ENCODE measurements at regions not wholly inside any gene's neighbourhood (a gene's known extent, or its start where the extent isn't known, plus 50 kb on each side); places are given as distances from the start of the nearest gene placed in this dataset.
"Not testable (repeated sequence)": the region's sequence is repeated elsewhere in the genome, so short reads cannot be mapped to it uniquely, and the experiment has no call there.

GRCh38 chr9:99634186-99634585 lies 187.5 kb upstream of the NR4A3 start:
- peak; percentile 13 for DNase-seq

DNA sequence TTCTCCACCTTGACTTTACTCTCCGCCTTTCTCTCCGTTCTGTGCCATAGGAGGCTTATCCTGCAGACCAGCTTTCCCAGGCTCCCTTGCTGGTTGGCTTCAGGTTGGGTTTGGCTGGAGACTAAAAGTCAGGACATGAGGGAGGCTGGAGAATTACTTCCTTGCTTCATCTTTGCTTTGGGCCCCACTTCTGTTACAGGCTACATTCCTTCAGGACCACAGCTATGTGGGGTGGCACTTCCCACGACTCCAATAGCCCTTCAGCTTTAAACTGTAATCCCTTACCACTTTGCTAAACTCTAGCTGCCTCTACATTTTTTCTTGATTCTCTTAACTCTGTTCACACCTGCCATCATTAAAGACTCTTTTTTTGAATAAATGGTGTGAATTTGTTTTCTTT lies 186.7 kb upstream of the NR4A3 start:
- peak; percentile 54 for DNase-seq

- DNase-seq = no peak
Observed at GRCh38 chr9:99637641-99638040, 184.0 kb upstream of the NR4A3 start.

DNA sequence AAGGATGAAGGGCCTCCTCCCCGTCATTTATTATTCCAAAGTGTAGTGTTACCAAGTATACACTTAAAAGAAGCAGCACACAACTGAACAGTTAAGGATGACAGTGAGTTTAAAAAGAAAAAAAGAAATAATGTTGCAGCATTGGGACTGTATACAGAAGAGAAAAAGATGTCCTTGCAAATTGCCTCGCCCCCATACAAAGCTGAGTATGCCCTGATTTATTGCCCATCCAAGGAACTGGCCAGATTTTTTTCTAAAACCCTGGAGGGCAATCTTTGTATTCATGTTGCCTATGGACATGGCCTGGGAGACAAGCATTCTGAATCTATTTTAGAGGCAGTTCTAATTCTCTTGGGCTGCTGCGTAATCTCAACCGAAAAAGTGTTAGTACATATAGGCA lies 182.7 kb upstream of the NR4A3 start:
- no peak for DNase-seq

DNA sequence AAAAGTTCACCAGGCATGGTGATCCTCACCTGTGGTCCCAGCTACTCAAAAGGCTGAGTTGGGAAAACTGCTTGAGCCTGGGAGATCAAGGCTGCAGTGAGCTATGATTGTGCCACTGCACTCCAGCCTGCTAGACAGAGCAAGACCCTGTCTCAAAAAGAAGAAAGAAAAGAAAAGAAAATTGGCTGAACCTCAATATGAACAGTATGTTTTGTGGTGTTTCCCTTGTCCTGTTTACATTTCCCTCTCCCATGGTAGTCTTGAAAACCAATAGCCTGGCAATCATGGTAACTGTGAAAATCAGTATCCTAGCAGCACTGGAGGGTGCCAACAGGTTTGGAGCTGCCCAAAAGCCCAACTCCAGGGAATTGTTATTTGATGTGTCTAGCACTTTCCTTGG lies 174.1 kb upstream of the NR4A3 start:
- DNase-seq = no peak

GRCh38 chr9:99650187-99650874 lies 171.4 kb upstream of the NR4A3 start:
- no peak for DNase-seq

- DNase-seq = no peak
Observed at GRCh38 chr9:99660191-99660636, 161.5 kb upstream of the NR4A3 start.

DNA sequence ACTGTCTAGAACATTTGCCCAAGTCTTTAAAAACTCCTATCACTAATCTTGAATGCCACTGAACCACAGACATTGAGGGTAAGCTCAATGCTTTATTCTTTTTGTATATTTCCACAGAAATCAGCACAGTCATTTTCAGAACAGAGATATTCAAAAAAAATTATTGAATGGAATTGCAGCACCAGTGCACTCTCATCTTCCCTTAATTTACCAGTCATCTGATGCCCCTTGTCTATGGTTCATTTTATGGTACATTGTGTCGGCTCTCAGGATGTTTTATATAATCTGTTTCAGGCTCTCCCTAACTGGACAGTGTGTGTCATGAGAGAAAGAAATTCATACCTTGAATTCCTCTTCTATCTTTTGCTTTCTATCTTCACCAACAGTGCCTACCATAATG lies 158.4 kb upstream of the NR4A3 start:
- DNase-seq = no peak

DNA sequence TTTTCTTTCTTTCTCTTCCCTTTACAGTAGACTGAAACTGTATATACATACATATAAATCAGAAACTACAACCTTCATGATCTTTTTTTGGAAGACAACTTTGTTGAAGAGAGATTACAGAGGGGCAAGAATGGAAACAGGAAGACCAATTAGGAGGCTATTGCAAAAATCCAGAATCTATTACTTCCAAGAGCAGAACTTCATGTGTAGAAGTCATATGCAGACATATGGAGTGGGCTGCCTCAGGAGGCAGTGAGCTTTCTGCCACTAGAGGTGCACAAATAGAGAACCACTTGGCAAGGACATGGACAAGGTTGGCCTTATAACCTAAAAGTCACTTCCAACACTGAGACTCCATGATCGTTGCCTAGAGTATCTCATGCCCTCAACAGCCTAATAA lies 157.8 kb upstream of the NR4A3 start:
- no peak for DNase-seq

DNA sequence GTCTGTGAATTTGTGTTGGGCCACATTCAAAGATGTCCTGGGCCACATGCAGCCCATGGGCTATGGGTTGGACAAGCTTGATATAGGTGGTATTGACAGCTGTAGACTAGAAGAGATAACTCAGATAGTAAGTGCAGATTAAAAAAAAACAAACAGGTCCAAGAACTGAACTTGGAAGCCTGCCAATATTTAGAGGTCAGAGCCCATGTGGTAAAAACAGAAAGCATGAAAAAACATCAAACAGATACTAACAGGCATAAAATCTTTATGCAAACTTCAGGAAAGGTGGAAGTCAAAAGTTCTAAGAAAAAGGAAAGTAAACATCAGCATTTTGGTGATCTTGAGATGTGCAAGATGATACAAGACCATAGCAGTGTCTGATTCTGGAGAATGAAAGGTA lies 155.1 kb upstream of the NR4A3 start:
- no peak for DNase-seq

DNA sequence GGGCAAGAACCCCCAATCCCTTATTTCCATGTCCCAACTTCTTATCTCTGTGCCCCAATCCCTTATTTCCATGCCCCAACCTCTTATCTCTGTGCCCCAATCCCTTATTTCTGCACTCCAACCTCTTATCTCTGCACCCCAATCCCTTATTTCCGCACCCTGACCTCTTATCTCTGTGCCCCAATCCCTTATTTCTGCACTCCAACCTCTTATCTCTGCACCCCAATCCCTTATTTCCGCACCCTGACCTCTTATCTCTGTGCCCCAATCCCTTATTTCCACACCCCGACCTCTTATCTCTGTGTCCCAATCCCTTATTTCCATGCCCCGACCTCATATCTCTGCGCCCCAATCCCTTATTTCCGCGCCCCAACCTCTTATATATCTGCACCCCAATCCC lies 150.8 kb upstream of the NR4A3 start:
- not testable (repeated sequence) for DNase-seq

- DNase-seq = peak; percentile 73
Observed at GRCh38 chr9:99677281-99677680, 144.4 kb upstream of the NR4A3 start.

DNA sequence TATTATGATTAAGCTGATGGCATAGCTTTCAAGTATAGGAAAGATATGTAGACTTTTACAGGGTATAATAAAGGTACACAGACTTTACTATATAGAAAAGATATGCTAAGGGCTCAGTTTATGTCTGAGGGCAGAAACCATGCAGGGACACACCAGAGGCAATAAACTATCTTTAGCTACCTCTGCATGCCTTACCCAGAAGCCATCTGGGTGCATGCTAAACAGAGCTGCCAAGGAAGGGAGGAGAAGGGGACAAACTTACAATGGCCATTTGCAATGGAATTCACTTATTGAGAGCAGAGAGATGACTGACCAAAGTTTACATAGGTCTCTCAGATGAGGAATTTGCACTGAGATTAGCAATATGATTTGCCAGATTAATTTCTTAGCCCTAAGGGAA lies 143.1 kb upstream of the NR4A3 start:
- no peak for DNase-seq

GRCh38 chr9:99680191-99680590 lies 141.5 kb upstream of the NR4A3 start:
- peak; percentile 81 for DNase-seq

- no peak for DNase-seq
Observed at GRCh38 chr9:99681113-99681512, 140.6 kb upstream of the NR4A3 start.

- DNase-seq = no peak
Observed at GRCh38 chr9:99682378-99682777, 139.3 kb upstream of the NR4A3 start.

DNA sequence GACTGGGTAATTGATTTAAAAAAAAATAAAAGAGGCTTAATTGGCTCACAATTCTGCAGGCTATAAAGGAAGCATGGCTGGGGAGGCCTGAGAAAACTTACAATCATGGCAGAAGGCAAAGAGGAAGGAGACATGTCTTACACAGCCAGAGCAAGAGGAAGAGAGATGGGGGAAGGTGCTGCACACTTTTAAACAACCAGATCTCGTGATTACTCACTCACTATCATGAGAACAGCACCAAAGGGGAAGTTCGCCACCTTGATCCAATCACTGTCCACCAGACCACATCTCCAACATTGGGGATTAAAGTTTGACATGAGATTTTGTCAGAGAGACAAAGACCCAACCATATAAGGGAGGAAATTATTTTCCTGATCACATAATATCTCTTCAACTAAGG lies 138.8 kb upstream of the NR4A3 start:
- no peak for DNase-seq

GRCh38 chr9:99690573-99690972 lies 131.1 kb upstream of the NR4A3 start:
- DNase-seq = no peak

- DNase-seq = no peak
Observed at GRCh38 chr9:99693888-99694287, 127.8 kb upstream of the NR4A3 start.

- DNase-seq = no peak
Observed at GRCh38 chr9:99694393-99694792, 127.3 kb upstream of the NR4A3 start.

DNA sequence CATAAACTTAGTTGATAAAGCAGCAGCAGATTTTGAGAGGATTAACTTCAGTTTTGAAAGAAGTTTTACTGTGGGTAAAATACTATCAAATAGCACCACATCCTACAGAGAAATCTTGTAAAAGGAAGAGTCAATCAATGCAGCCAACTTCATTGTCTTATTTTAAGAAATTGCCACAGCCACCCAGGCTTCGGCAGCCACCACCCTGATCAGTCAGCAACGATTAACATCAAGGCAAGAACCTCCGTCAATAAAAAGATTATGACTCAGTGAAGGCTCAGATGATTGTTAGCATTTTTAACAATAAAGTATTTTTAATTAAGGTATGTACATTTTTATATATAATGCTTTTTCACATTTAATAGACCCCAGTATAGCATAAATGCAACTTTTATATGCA lies 122.3 kb upstream of the NR4A3 start:
- DNase-seq = no peak

DNA sequence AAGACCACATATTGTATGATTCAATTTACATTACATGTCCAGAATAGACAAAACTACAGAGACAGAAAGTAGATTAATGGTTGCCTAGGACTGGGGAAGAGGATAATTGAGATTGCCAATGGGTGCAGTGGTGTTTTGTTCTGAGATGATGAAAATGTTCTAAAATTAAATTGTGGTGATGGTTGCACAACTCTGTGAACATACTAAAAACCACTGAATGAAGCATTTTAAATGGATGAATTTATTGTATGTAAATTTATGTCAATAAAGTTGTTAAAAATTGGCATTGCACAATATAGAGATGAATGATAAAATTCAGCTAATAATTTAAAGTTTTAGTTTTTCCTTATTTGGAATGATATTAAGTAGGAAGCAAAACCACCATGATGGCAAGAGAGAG lies 109.5 kb upstream of the NR4A3 start:
- no peak for DNase-seq

GRCh38 chr9:99713838-99714306 lies 107.8 kb upstream of the NR4A3 start:
- DNase-seq = no peak

DNA sequence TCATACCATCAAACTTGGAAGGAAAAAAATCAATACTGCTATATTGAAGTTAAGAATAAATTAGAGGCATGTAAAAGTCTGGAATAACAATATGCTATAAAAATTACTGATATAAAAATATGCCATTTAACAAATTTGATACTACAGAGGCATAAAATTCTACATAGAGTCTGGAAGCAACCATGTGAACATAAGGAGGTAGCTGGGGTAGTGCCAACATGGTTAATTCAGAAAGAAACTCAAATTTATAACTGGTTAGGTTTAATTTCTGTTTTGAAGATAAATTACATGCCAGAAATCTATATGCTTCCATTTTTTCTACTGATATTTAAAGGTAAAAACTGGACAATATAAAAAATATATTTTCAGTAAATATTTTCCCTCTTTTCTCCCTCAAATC lies 103.1 kb upstream of the NR4A3 start:
- no peak for DNase-seq

GRCh38 chr9:99720455-99721050 lies 101.1 kb upstream of the NR4A3 start:
- DNase-seq = peak; percentile 12

Measured in fibroblast of skin of back (primary cell).